Activated CD4-positive, alpha-beta T cell treated with anti-CD3 and anti-CD28 coated beads for 36 hours (primary cell): ENCODE measurements at regions not wholly inside any gene's neighbourhood (a gene's known extent, or its start where the extent isn't known, plus 50 kb on each side); places are given as distances from the start of the nearest gene placed in this dataset.

Experiments used
- ATAC-seq: fragments of 200-7000 bp; cut with Tn5 transposase; one replicate; pipeline ENCODE4 v1.10.0; 2021; ENCODE audit warnings: mild to moderate bottlenecking, moderate library complexity
- CTCF ChIA-PET: fragments of 350-600 bp; sonication (Branson Sonifier 250); formaldehyde crosslinking; loops from one replicate; lab custom pipeline; 2021; ENCODE audit warnings: antibody characterized with exemption; lab: Charles Lee
- POLR2A ChIA-PET: fragments of 350-600 bp; sonication (Branson Sonifier 250); formaldehyde crosslinking; loops from one replicate; lab custom pipeline; 2021; ENCODE audit warnings: antibody characterized with exemption, inconsistent platforms; lab: Charles Lee
- DNase-seq: peaks from one replicate; pipeline ENCODE4 v3.0.0-alpha.2; 2020
- H3K27ac Mint-ChIP-seq: one replicate; pipeline ENCODE4 v1.8.0; 2021; ENCODE audit warnings: mixed read lengths
- H3K27me3 Mint-ChIP-seq: one replicate; pipeline ENCODE4 v1.8.0; 2021; ENCODE audit warnings: mixed read lengths
- H3K36me3 Mint-ChIP-seq: one replicate; pipeline ENCODE4 v1.8.0; 2021; ENCODE audit warnings: low read depth, mixed read lengths
- H3K4me1 Mint-ChIP-seq: one replicate; pipeline ENCODE4 v1.8.0; 2021; ENCODE audit warnings: mixed read lengths
- H3K4me3 Mint-ChIP-seq: one replicate; pipeline ENCODE4 v1.8.0; 2021; ENCODE audit warnings: mild to moderate bottlenecking, moderate library complexity, mixed read lengths
- H3K9me3 Mint-ChIP-seq: one replicate; pipeline ENCODE4 v1.8.0; 2021; ENCODE audit warnings: low read depth, mixed read lengths
- intact Hi-C, 2 experiments: fragments of 100-400 bp; cut with DNase I in 1 of 2; cut with micrococcal nuclease in 1 of 2; formaldehyde crosslinking; loops; one replicate each; pipeline versions ENCODE4 v1.14.2 to v1.15.1; 2022 to 2024; cut with DNase I, micrococcal nuclease

DNA sequence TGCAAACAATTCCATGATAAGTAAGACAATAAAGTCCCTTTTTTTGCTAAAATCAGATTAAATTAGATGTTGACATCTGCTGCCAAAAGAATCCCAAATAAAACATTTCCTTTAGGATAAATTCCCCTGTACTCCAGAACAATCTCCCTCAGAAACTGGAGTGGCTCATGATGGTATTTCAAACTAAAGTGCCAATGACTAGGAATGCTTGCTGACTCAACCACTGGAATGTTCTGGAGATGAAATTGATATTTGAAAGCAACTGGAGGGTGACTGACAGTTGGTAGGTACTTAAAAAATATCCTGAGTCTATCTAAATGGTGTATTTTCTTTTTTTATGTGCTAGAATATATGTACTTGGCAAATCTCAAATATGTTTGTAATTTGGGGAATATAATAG lies 350.1 kb upstream of the TSHZ2 start:
- H3K4me3 Mint-ChIP-seq: no peak overlapping the region
- H3K27ac Mint-ChIP-seq: no peak overlapping the region
- H3K9me3 Mint-ChIP-seq: no peaks in the 10 kb centered on the region
- ATAC-seq: no peak
- H3K27me3 Mint-ChIP-seq: no peaks in the 10 kb centered on the region
- intact Hi-C loops: no loop called here
- no peaks in the 10 kb centered on the region for H3K36me3 Mint-ChIP-seq
- ChIA-PET CTCF (no interaction called here), POLR2A (no interaction called here)
- H3K4me1 Mint-ChIP-seq: peaks cover 8% of the 10 kb centered on the region
- no peak for DNase-seq

DNA sequence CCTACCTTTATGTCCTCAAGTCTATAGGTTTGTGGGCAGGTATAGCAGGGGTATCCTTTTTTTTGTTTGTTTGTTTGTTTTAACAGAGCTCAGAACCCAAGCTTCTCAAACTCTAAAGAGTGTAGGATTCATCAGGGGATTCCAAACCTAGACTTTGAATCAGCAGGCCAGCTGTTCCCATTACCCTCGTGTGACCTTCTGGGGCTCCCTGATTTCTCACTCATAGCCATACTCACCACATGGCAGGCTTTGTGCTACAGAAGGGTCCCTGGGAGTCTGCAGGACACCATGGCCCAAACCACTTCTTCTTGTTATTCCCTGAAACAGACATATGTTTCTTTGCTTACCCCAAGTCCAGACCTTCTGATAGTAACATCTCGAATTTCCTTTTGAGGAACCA lies 350.8 kb upstream of the TSHZ2 start:
- intact Hi-C loops: no loop called here
- POLR2A ChIA-PET: no interaction called here
- DNase-seq (no peak), ATAC-seq (no peak)
- no peaks in the 10 kb centered on the region for H3K9me3 Mint-ChIP-seq
- H3K36me3 Mint-ChIP-seq: no peaks in the 10 kb centered on the region
- H3K27ac Mint-ChIP-seq: no peak overlapping the region
- H3K4me3 Mint-ChIP-seq: no peak overlapping the region
- H3K4me1 Mint-ChIP-seq: peaks cover 8% of the 10 kb centered on the region
- no peaks in the 10 kb centered on the region for H3K27me3 Mint-ChIP-seq
- CTCF ChIA-PET: no interaction called here

DNA sequence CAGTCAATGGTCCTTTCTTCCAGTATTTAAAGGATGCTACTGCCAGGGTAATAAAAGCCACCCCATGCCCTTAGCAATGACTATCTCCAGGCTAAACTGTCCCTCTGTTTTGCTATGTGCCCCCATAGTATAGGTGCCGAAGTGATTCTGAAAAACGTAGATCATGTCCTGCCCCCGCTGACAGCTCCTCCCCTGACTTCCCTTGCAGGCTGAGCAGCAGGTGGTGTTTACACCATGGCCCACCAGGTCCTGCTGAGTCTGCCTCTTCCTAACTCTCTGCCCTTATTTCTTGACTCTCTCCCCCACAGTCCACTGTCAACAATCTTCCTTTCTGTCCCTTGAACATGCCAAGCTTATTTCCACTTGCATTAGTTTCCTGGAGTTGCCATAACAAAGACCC lies 352.5 kb upstream of the TSHZ2 start:
- ATAC-seq: no peak
- intact Hi-C loops: no loop called here
- Mint-ChIP-seq H3K9me3 (no peaks in the 10 kb centered on the region), H3K27ac (no peak overlapping the region), H3K4me3 (no peak overlapping the region), H3K27me3 (peaks cover 4% of the 10 kb centered on the region), H3K4me1 (peaks cover 15% of the 10 kb centered on the region), H3K36me3 (no peaks in the 10 kb centered on the region)
- DNase-seq: no peak
- POLR2A ChIA-PET: no interaction called here
- CTCF ChIA-PET: no interaction called here

DNA sequence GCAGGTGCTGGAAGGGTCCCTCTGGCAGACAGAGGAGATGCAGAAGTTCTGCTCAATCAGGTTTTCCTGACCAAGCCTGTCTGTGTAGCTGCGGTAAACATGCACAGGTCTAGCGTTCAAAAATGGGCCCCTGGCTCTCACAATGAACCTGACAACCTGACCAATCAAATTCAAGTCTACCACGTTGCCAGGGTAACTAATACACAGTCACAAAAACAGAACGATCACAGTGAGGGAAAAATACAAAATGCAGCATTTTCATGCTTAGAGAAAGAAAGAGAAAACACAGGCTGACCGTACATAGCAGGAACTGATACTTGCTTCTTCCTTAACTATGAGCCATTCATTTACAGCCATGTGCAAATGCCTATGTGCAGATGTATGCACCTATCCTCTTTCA lies 353.1 kb upstream of the TSHZ2 start:
- Mint-ChIP-seq H3K4me1 (peaks cover 18% of the 10 kb centered on the region), H3K9me3 (no peaks in the 10 kb centered on the region), H3K4me3 (no peak overlapping the region), H3K36me3 (no peaks in the 10 kb centered on the region), H3K27ac (no peak overlapping the region), H3K27me3 (peaks cover 6% of the 10 kb centered on the region)
- intact Hi-C loops: no loop called here
- ATAC-seq: no peak
- POLR2A ChIA-PET: interaction anchor here (0.6 kb wide), 1 partner anchor 217 kb away, joined by 3 read pairs; no protein-coding TSS in a partner anchor
- no peak for DNase-seq
- CTCF ChIA-PET: no interaction called here

DNA sequence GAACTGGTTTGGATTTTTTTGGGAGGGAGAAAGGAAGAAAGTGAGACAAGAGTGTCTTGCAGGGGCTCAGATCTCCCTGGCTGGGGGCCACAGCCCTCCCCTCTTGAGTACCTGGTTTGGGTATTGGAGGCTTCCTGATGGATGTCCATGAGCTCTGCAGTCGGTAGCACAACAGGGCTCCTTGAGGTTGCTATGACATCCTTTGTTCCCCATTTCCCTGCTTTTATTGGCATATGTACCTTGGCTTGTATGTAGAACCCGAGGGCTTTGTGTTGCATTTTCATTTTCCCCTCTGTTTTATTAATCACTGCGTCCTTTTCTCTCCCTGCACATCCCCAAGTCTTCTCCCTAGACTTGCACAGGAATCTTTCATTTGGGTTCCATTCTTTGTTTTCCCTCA lies 355.5 kb upstream of the TSHZ2 start:
- intact Hi-C loops: no loop called here
- no peak for DNase-seq
- CTCF ChIA-PET: no interaction called here
- Mint-ChIP-seq H3K9me3 (no peaks in the 10 kb centered on the region), H3K36me3 (no peaks in the 10 kb centered on the region), H3K27ac (no peak overlapping the region), H3K4me3 (no peak overlapping the region), H3K27me3 (peaks cover 8% of the 10 kb centered on the region), H3K4me1 (peaks cover 19% of the 10 kb centered on the region)
- POLR2A ChIA-PET: no interaction called here
- ATAC-seq: no peak

DNA sequence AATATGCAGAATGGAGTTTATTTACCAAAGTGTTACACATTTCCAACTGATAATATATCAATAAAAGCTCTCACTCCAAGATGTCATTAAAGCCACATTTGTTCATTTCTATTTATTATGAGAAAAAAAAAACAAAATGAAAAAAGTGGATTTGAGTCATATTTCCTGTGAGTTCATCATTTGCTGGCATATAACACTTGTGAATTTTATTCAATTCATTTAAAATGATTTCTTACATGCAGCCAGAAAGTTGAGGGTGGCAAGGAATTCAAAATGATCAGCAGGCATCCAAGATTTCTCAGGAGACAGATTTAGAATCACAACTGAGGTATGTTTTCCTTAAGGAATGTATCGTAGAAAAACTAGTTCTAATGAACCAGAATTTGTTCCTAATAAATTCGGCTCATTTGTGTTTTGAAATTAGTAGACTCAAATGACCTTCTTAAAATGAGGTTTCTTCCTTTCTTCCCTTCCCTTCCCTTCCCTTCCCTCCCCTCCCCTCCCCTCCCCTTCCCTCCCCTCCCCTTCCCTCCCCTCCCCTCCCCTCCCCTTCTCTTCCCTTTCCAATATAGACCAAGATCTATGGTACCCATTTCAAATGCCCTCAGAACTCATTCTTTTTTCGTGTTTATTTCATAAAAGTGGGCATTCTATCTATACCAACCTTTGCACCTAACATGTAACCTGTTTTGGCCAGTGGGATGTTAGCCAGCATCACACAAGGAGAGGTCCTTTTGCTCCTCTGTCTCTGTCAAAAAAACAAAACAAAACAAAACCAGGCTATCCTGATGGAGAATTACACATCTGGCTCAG lies 357.9 kb upstream of the TSHZ2 start:
- Mint-ChIP-seq H3K36me3 (no peaks in the 10 kb centered on the region), H3K9me3 (no peaks in the 10 kb centered on the region), H3K27me3 (peaks cover 8% of the 10 kb centered on the region), H3K27ac (no peak overlapping the region), H3K4me1 (peaks cover 15% of the 10 kb centered on the region), H3K4me3 (no peak overlapping the region)
- POLR2A ChIA-PET: no interaction called here
- CTCF ChIA-PET: interaction anchor here (0.8 kb wide), 1 partner anchor 303 kb away, joined by 3 read pairs; no protein-coding TSS in a partner anchor
- intact Hi-C loops: no loop called here
- DNase-seq: no peak
- no peak for ATAC-seq

DNA sequence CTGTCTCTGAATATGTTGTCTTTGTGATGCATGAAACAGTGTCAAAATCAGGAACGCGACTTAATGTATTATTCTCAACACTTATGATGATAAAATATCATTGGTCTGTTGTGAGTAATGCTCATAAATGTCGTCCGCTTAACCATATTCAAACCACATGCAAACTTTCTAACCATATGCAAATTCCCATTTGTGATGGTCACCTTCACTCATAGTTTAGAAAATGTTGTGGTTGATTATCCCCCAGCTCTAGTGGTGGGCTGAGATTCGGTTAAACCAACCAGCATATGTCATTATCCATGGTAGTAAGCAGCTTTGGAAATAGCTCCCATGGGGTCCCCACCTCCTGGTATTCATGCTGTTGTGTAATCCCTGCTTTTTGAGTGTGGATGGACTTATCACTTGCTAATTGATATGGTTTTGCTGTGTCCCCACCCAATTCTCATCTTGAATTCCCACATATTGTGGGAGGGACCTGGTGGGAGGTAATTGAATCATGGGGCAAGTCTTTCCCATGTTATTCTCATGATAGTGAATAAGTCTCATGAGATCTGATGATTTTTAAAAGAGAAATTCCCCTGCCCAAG lies 360.0 kb upstream of the TSHZ2 start:
- intact Hi-C loops: no loop called here
- Mint-ChIP-seq H3K27ac (no peak overlapping the region), H3K36me3 (no peaks in the 10 kb centered on the region), H3K4me3 (no peak overlapping the region), H3K27me3 (peaks cover 8% of the 10 kb centered on the region), H3K4me1 (peaks cover 11% of the 10 kb centered on the region), H3K9me3 (no peaks in the 10 kb centered on the region)
- DNase-seq: no peak
- ATAC-seq: no peak
- ChIA-PET CTCF (no interaction called here), POLR2A (no interaction called here)

DNA sequence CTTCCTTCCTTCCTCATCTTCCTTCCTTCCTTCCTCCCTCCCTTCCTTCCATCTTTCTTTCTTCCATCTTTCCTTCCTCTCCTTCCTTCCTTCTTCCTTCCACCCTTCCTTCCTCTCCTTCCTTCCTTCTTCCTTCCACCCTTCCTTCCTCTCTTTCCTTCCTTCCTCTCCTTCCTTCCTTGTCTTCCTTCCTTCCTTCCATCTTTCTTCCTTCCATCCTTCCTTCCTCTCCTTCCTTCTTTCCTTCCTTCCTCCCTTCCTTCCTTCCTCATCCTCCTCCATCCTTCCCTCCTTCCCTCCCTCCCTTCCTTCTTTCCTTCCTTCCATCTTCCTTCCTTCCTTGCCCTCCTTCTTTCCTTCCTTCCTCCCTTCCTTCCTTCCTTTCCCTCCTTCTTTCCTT lies 361.4 kb upstream of the TSHZ2 start:
- H3K27ac Mint-ChIP-seq: no peak overlapping the region
- no peak overlapping the region for H3K4me3 Mint-ChIP-seq
- H3K9me3 Mint-ChIP-seq: no peaks in the 10 kb centered on the region
- POLR2A ChIA-PET: no interaction called here
- peaks cover 4% of the 10 kb centered on the region for H3K27me3 Mint-ChIP-seq
- peaks cover 6% of the 10 kb centered on the region for H3K4me1 Mint-ChIP-seq
- intact Hi-C loops: loop anchor here in 1 of 2 experiments (2.0 kb wide), 1 partner anchor 38 kb away; no protein-coding TSS in a partner anchor
- DNase-seq (no peak), ATAC-seq (no peak)
- H3K36me3 Mint-ChIP-seq: no peaks in the 10 kb centered on the region
- CTCF ChIA-PET: no interaction called here

DNA sequence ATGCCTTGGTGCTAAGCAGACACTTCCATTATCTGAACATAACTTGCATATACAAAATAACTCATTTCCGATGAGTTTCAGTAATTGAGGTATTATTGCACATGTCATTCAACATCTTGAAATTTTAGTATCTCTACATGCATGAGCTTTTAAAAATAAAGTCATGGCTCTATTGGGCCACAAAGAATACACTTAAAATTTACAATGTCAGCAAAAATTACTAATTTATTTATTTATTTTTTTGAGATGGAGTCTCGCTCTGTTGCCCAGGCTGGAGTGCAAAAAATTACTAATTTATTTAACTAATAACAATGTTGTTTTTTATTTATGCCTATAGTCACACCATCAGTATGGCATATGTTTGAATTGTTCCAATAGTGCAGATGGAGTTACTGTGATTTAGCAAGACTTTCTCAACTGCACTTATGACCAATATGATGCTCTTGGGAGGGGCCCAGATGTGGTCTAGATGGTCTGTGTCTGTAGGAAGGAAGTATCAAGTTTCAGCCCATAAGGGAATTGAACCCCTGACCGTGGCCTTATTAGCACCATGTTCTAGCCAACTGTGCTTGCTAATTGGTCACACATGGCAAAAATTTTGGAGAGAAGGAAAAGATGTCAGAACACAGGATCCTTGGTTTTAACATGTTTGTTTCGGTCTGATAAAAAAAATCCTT lies 370.7 kb upstream of the TSHZ2 start:
- intact Hi-C loops: no loop called here

DNA sequence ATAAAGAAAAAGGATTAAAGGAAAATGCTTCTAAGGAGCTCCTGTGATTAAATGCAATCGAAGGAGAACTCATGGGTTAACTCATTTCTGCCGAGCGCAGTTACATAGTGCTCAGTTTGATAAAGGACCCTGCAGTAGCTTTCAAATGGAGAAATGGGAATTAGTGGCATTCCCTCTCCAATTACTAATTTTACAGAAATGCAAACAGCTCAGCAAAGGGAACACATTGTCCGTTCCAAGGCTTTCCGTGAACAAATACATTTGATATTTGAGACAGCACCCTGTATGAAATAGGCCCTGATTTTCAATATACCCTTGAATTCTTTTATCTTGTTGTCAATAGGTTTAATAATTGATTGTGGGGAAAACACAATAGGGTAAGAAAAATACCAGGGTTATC lies 375.9 kb upstream of the TSHZ2 start:
- Mint-ChIP-seq H3K4me1 (no peaks in the 10 kb centered on the region), H3K36me3 (no peaks in the 10 kb centered on the region), H3K9me3 (peaks cover 5% of the 10 kb centered on the region), H3K27ac (no peak overlapping the region), H3K27me3 (no peaks in the 10 kb centered on the region), H3K4me3 (no peak overlapping the region)
- intact Hi-C loops: no loop called here
- POLR2A ChIA-PET: no interaction called here
- no peak for DNase-seq
- CTCF ChIA-PET: no interaction called here
- ATAC-seq: no peak

More for the DNA sequence above, 370.7 kb upstream of the TSHZ2 start:
- Mint-ChIP-seq H3K27ac (no peak overlapping the region), H3K4me1 (no peaks in the 10 kb centered on the region), H3K27me3 (peaks cover 2% of the 10 kb centered on the region), H3K36me3 (no peaks in the 10 kb centered on the region), H3K4me3 (no peak overlapping the region), H3K9me3 (peaks cover 8% of the 10 kb centered on the region)
- no peak for ATAC-seq
- ChIA-PET CTCF (no interaction called here), POLR2A (no interaction called here)
- no peak for DNase-seq

DNA sequence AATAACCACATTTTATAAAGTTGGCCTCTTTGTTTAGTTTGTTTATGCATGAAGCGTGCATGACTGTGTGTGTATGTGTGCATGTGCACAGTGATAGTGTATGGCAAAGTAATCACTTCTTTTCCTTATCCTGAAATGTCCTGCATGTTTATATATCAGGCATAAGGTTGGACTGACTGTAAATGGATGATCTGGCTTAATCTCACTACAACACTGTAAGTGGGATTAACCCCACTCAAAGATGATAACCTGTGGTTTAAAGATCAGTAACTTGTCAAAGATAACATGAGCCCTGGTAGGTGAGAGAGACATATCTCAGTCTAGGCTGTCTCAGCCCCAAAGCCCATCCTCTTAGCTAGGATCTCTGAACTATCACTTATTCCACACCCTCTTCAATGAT lies 376.6 kb upstream of the TSHZ2 start:
- Mint-ChIP-seq H3K9me3 (peaks cover 3% of the 10 kb centered on the region), H3K4me1 (no peaks in the 10 kb centered on the region), H3K27ac (no peak overlapping the region), H3K27me3 (no peaks in the 10 kb centered on the region), H3K4me3 (no peak overlapping the region), H3K36me3 (no peaks in the 10 kb centered on the region)
- ChIA-PET POLR2A (no interaction called here), CTCF (no interaction called here)
- DNase-seq (no peak), ATAC-seq (no peak)
- intact Hi-C loops: no loop called here

DNA sequence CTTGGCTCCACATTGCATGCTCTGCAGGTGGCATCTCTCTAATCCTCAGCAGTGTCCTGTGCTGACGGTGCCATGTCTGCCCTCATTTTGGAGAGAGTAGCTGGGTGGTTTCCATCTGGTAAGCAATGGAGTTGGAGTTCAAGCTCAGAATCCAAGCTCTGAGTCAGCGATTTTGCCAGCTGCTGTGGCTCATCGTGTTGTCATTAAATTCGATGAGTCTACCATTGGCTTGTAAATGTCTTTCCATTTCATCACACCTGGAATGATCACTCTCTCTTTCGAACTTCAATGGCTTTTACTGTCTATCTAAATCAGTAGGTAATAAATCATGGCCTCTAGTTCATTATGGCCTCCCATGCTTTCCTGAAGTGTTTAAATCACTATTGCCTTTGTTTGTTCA lies 378.5 kb upstream of the TSHZ2 start:
- no peak for ATAC-seq
- no peak overlapping the region for H3K4me3 Mint-ChIP-seq
- H3K27ac Mint-ChIP-seq: no peak overlapping the region
- intact Hi-C loops: no loop called here
- H3K27me3 Mint-ChIP-seq: no peaks in the 10 kb centered on the region
- ChIA-PET POLR2A (no interaction called here), CTCF (no interaction called here)
- H3K36me3 Mint-ChIP-seq: no peaks in the 10 kb centered on the region
- no peak for DNase-seq
- no peaks in the 10 kb centered on the region for H3K9me3 Mint-ChIP-seq
- H3K4me1 Mint-ChIP-seq: no peaks in the 10 kb centered on the region
